ENCODE measurements at regions not wholly inside any gene's neighbourhood (a gene's known extent, or its start where the extent isn't known, plus 50 kb on each side); places are given as distances from the start of the nearest gene placed in this dataset.
"Not testable (repeated sequence)": the region's sequence is repeated elsewhere in the genome, so short reads cannot be mapped to it uniquely, and the experiment has no call there.

GRCh38 chr16:35585411-35585810 is 2126.0 kb downstream of the TP53TG3F start:
- no peak for DNase-seq

DNA sequence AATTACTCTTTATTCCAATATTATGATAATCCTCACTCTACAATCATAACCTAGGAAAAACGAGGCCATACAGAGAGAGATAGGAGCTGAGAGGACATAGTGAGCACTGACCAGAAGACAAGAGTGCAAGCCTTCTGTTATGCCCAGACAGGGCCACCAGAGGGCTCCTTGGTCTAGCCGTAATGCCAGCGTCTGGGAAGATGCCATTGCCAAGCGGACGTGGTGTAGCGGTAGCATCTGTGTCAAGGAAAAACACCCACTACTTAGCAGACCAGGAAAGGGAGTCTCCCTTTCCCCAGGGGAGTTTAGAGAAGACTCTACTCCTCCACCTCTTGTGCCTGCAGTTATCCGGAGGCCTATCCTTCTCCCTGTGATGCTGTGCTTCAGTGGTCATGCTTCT is 2131.5 kb downstream of the TP53TG3F start:
- DNase-seq: not testable (repeated sequence)

DNA sequence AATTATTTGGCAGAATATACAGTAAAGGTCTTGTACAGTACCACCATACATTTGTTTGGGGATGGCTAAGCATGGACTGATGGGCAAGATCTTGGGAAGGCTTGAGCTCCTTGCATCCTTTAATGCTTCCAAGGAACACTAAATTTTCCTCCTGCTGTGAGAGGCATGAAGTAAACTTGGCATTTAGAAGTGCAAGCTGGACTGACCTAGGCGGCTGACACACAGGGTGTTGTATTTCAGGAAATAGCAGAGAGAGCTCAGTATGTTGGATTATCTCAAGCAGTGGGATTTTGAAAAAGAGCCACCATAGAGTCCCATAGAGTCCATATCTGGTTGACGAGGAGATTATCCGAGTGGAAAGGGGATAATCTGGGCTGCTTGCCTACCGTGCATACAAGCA is 2137.1 kb downstream of the TP53TG3F start:
- DNase-seq: no peak

- no peak for DNase-seq
These were observed 2139.4 kb downstream of the TP53TG3F start for GRCh38 chr16:35598696-35599332.

- DNase-seq: no peak
These were observed 2140.2 kb downstream of the TP53TG3F start for GRCh38 chr16:35599429-35600160.

DNA sequence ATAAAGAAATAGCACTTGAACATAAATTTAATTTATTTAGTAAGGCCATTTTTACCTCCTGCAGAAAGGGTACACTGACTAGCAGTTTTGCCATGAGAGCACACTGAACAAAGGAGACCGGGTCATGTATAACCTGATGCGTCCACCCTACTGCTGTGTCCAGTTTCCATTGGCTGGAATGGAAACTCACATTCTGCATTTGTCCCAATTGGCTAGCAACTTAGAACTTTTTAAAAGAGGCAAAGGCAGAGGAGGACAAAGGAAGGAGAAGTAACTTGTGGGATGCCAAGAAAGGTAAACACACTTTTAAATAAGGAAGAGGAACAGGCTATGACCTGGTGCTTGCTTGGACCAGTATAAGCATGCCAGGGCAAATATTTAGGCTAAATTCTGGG is 2140.7 kb downstream of the TP53TG3F start:
- DNase-seq: not testable (repeated sequence)

DNA sequence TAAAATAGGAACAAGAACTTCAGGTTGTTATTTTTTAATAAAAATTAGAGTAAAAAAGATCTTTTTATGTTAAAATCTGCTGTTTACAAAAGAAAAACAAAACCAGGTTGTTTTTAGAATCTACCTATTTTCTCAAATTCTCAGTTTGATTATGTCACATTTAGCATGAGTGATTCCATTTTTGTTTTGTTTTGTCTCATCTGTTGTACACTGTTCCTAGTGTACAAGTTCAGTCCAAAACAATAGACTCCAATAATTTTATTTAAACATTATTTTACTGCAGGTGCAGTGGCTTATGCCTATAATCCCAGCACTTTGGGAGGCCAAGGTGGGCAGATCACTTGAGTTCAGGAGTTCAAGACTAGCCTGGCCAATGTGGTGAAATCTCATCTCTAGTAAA is 2142.7 kb downstream of the TP53TG3F start:
- no peak for DNase-seq

DNA sequence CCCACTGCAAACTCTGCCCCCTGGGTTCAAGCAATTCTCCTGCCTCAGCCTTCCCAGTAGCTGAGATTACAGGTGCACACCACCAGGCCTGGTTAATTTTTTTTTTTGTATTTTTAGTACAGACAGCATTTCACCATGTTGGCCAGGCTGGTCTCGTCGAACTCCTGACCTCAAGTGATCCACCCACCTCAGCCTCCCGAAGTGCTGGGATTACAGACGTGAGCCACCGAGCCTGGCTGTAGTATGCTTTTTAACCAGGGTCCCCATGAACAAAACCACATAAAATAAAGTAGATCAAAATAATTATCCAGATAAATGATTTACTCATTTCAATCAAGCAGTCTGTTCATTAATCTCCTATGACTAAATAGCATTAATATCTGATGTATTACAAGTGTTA is 2144.0 kb downstream of the TP53TG3F start:
- DNase-seq: not testable (repeated sequence)

- no peak for DNase-seq
These were observed 2146.5 kb downstream of the TP53TG3F start for GRCh38 chr16:35605921-35606320.

GRCh38 chr16:35614883-35615282 is 2155.5 kb downstream of the TP53TG3F start:
- not testable (repeated sequence) for DNase-seq

DNA sequence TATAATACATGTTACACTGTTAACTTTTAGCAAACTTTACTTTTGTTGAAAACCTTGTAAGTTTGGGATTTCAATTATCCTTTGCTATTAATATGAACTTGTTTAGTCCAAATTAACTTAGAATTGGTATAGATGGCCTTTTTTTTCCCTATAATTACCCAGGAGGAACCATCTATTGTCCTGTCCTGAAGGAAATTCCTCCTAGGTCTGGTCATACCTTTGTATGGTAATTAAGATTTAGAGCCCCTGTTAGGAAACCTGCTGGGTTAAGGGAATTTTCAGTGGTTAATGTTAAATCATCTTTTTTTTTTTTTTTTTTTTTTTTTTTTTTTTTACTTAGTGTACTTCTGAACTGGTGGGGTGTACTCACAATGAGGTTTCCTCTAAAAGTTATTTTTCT is 2159.8 kb downstream of the TP53TG3F start:
- DNase-seq: not testable (repeated sequence)

- no peak for DNase-seq
These were observed 2166.6 kb downstream of the TP53TG3F start for GRCh38 chr16:35626041-35626440.

DNA sequence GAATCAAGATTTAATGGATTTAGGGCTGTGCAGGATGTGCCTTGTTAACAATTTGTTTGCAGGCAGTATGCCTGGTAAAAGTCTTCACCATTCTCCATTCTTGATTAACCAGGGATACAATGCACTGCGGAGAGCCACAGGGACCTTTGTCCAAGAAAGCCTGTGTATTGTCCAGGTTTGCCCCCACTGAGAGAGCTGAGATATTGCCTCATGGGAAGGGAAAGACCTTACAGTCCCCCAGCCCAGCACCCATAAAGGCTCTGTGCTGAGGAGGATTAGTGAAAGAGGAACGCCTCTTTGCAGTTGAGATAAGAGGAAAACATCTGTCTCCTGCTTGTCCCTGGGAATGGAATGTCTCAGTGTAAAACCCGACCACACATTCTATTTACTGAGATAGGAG is 2169.6 kb downstream of the TP53TG3F start:
- DNase-seq: no peak

- DNase-seq: no peak
These were observed 2172.0 kb downstream of the TP53TG3F start for GRCh38 chr16:35631261-35631945.

DNA sequence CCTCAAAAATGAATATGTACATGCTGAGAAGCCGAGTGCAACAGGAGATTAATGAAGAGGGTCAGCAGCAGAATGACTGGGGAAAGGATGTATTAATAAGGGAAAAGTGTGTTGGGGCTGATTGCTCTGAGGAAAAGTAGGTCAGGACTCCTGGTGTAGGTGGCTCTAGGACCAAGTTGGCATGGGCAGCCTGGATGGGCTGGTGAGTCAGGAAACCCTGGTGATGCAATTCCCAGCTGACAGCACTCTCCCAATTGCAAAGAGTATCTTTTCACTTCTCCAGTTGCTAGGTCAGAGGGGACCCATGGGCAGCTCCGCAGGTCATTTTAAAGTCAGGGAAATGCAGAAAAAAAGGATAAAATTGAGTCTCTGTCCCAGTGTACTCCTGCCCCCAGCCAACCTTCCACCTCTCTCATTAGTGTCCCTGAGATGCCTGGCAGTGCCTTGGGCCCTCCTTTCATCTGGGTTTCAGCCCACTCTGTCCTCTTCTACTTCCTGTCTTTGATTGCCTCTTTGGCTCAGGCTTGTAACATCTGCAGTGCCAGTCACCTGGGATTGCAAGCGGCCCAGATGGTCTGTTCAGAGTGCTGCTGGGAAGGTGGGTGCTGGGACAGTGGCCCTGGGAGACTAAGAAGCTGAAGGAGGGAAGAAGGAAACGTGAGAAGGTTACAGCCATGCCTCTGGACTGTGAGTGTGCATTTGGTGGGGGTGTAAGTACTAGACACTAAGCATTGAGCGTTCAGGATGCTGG is 2177.2 kb downstream of the TP53TG3F start:
- no peak for DNase-seq

- no peak for DNase-seq
These were observed 2178.3 kb downstream of the TP53TG3F start for GRCh38 chr16:35637683-35638082.

GRCh38 chr16:35639233-35640205 is 2180.1 kb downstream of the TP53TG3F start:
- DNase-seq: no peak

- DNase-seq: no peak
These were observed 2183.0 kb downstream of the TP53TG3F start for GRCh38 chr16:35642322-35642835.

DNA sequence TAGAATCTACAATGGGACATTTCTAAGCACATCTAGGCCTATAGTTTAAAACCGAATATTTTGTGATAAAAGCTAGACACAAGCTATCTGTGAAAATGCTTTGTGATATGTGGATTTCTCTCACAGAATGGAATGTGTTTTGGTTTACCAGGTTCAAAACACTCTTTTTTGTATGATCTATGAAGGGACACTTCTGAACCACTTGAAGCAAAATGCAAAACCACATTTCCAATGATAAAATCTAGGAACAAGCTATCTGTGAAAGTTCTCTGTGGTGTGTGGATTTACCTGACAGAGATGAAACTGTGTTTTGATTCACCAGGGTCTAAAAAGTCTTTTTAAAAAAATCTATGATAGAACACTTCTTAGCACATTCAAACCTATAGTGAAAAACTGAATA is 2192.4 kb downstream of the TP53TG3F start:
- DNase-seq: no peak

GRCh38 chr16:35664091-35664693 is 2204.8 kb downstream of the TP53TG3F start:
- DNase-seq: no peak

GRCh38 chr16:35685085-35685484 is 2225.7 kb downstream of the TP53TG3F start:
- no peak for DNase-seq
